ENCODE measurements at regions not wholly inside any gene's neighbourhood (a gene's known extent, or its start where the extent isn't known, plus 50 kb on each side); places are given as distances from the start of the nearest gene placed in this dataset.
"Not testable (repeated sequence)": the region's sequence is repeated elsewhere in the genome, so short reads cannot be mapped to it uniquely, and the experiment has no call there.

GRCh38 chr3:144957398-144958101, 985.9 kb downstream of the DIPK2A start:
- DNase-seq = no peak

- no peak for DNase-seq
These were observed 992.2 kb downstream of the DIPK2A start for GRCh38 chr3:144963810-144964209.

- DNase-seq = no peak
These were observed 994.9 kb downstream of the DIPK2A start for GRCh38 chr3:144966560-144966959.

- DNase-seq = no peak
These were observed 997.2 kb downstream of the DIPK2A start for GRCh38 chr3:144968750-144969350.

DNA sequence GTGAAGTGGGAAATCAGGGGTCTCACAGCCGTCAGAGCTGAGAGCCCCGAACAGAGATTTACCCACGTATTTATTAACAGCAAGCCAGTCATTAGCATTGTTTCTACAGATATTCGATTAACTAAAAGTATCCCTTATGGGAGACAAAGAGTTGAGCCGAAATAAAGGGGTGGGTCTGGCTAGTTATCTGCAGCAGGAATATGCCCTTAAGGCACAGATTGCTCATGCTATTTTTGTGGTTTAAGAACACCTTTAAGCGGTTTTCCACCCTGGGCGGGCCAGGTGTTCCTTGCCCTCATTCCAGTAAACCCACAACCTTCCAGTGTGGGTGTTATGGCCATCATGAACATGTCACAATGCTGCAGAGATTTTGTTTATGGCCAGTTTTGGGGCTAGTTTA, 1012.9 kb downstream of the DIPK2A start:
- DNase-seq = not testable (repeated sequence)

- DNase-seq = no peak
These were observed 1018.2 kb downstream of the DIPK2A start for GRCh38 chr3:144989807-144990206.

DNA sequence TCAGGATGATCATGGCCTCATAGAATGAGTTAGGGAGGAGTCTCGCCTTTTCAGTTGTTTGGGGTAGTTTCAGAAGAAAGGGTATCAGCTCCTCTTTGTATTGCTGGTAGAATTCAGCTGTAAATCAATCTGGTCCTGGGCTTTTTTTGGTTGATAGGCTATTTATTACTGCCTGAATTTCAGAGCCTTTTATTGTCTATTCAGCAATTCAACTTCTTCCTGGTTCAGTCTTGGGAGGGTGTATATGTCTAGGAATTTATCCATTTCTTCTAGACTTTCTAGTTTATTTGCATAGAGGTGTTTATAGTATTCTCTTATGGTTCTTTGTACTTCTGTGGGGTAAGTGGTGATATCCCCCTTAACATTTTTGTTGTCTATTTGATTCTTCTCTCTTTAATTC, 1024.2 kb downstream of the DIPK2A start:
- no peak for DNase-seq

DNA sequence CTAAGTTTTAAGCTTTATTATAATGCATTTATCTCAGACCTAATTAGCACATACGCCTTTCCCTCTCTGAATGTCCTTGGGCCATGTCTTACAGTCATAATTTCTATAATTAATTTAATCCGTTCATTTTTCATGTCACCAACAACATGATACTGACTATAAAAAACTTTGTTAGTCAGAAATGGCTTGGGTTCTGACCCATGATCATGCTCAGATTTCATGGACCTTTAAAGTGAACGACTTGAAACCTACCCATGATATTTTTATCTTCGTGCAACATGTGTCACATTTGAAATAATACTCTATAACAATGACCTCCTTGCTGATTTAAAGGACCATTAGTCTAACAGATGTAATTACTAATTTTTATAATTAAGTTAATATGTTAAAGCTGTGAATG, 1033.8 kb downstream of the DIPK2A start:
- no peak for DNase-seq

- DNase-seq = no peak
These were observed 1034.6 kb downstream of the DIPK2A start for GRCh38 chr3:145006271-145006670.

- no peak for DNase-seq
These were observed 1042.3 kb downstream of the DIPK2A start for GRCh38 chr3:145013931-145014330.

DNA sequence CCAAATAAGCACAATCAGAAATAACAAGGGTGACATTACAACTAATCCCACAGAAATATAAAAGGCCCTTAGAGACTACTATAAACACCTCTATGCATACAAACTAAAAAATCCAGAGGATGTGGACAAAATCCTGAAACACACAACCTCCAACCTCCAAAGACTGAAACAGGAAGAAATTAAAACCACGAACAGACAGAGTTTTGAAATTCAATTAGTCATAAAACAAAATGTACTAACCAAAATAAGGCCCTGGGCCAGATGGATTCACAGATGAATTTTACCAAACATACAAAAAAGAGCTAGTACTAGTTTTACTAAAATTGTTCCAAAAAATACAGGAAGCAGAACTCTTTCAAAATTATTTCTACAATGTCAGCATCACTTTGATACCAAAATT, 1043.6 kb downstream of the DIPK2A start:
- no peak for DNase-seq

DNA sequence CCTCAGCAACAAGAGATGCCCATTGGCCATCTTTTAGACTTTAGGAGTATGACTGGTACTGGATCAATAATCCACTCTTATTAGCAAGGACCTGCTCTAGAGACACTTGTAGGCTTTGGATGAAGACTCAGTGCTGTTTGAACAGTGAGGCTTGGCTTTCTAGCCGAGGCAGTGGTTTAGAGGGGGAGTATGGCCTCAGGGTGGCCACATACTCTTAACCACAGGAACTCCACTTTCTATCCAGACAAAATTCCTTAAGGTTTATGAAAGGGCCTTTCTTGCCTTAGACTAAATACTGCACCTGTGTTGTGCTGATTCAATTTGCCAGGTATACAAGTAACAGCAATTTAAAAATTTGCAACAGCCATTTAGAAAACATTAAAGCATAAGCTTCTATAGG, 1046.3 kb downstream of the DIPK2A start:
- no peak for DNase-seq

DNA sequence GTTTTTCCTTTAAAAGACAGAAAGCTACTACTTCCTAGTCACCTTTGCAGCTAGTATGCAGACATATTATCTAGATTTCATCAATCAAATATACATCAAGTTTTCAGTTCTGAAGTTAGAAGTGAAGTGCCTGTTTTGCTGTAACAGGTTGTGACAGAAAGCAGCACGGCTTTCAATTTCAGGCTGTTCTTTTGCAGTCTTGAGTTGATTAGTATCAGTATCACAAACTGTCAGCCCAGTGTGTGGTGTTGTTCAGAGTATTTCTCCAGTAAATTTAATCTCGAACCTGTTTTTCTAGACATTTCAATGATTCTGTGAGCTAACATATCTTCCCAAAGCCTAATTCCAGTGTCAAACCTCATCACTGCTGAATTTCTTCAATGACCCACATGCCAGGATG, 1050.8 kb downstream of the DIPK2A start:
- no peak for DNase-seq

DNA sequence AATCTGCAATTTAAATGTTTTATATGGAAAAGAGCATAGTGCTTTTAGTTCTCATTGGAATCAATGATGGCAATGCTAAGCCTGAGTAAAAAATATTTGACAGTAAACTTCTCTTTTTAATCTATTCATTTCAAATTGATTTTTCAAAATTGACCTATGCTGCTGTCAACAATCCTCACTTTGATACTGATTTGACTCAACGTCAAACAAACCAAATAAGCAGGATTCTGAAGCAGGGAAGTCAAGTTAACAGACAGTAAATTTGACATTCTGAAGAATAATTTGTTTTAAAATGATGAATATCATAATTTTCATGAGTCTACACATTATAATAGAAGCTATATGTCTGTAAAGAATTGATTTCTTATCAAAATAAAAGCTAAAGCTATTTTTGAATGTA, 1053.1 kb downstream of the DIPK2A start:
- no peak for DNase-seq

GRCh38 chr3:145027186-145027585, 1055.6 kb downstream of the DIPK2A start:
- not testable (repeated sequence) for DNase-seq

- DNase-seq = no peak
These were observed 1061.2 kb downstream of the DIPK2A start for GRCh38 chr3:145032791-145033190.

DNA sequence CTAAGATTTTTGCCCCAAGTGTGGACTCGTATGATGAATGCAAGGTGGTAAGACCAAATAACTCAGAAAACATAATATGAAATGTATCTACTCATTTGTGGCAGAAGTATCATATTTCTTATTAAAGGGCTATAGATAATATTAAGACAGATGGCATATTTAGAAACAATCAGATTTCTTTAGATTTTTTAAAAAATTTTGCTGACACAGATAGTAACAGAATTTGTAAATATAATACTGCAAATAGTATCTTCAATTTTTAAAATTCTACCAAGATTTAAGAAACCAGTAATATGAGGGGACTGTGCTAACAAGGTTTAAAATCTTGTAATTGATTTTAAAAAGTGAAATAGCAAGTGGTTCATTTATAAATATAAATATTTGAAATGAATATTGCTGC, 1064.1 kb downstream of the DIPK2A start:
- DNase-seq = no peak

- DNase-seq = not testable (repeated sequence)
These were observed 1082.4 kb downstream of the DIPK2A start for GRCh38 chr3:145054055-145054454.

GRCh38 chr3:145055375-145056076, 1083.9 kb downstream of the DIPK2A start:
- DNase-seq = no peak

- no peak for DNase-seq
These were observed 1086.9 kb downstream of the DIPK2A start for GRCh38 chr3:145058483-145058882.

DNA sequence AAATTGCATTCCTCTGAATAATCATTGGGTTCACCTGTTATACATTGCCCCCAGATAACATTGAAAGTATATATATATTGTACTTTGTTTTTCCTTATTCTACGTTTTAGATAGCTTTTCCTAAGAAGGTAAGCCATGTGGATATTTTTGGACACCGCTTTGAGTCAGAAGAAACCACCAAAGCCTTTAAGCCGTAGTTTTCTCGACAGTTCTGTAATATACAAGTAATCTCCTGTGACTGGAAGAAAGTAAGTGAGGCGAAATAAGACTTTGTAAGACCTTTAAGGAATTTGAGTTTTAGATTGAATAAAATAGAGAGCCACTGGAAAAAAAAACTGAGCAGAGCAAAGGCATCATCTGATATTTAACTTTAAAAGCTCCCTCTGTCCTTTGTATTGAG, 1092.0 kb downstream of the DIPK2A start:
- DNase-seq = no peak

GRCh38 chr3:145070795-145071194, 1090.2 kb downstream of the PLOD2 start:
- no peak for DNase-seq

GRCh38 chr3:145079436-145079835, 1081.5 kb downstream of the PLOD2 start:
- no peak for DNase-seq

DNA sequence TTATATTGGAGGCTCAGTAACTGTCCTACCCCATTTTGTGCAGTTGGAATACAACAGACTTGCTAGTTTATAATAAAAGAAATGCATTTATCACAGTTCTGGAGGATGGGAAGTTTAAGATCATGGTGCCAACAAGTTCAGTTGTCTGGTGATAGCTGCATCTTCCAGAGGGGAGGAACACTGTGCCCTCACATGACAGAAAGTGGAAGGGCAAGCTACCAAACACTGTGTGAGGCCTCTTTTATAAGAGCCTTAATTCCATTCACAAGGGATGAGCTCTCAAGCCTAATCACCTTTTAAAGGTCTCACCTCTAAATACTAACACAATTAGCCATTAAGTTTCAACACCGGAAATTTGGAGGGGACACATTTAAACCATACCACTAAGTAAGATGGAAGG, 1073.9 kb downstream of the PLOD2 start:
- no peak for DNase-seq

All from hippocampal formation (tissue), 2 donors.